SK-N-DZ (cell line): ENCODE measurements at regions not wholly inside any gene's neighbourhood (a gene's known extent, or its start where the extent isn't known, plus 50 kb on each side); places are given as distances from the start of the nearest gene placed in this dataset.
A peak's percentile ranks its signal among the peaks of the same experiment; 100 is the strongest.
"Not testable (repeated sequence)": the region's sequence is repeated elsewhere in the genome, so short reads cannot be mapped to it uniquely, and the experiment has no call there.

Experiments used
- DNase-seq: peaks from one replicate; pipeline ENCODE4 v3.0.0-alpha.2; 2015; ENCODE audit warnings: low spot score

GRCh38 chr19:29013325-29013724 is 199.6 kb downstream of the UQCRFS1 start:
- DNase-seq = no peak

- no peak for DNase-seq
These were observed 200.5 kb downstream of the UQCRFS1 start for GRCh38 chr19:29012457-29012856.

GRCh38 chr19:29010276-29010675 is 202.7 kb downstream of the UQCRFS1 start:
- no peak for DNase-seq

- no peak for DNase-seq
These were observed 206.8 kb downstream of the UQCRFS1 start for GRCh38 chr19:29006057-29006735.

GRCh38 chr19:29004796-29005195 is 208.2 kb downstream of the UQCRFS1 start:
- no peak for DNase-seq

- DNase-seq = no peak
These were observed 209.1 kb downstream of the UQCRFS1 start for GRCh38 chr19:29003641-29004409.

- no peak for DNase-seq
These were observed 210.6 kb downstream of the UQCRFS1 start for GRCh38 chr19:29002336-29002735.

GRCh38 chr19:29001597-29002245 is 211.2 kb downstream of the UQCRFS1 start:
- no peak for DNase-seq

GRCh38 chr19:29001141-29001581 is 211.8 kb downstream of the UQCRFS1 start:
- no peak for DNase-seq

GRCh38 chr19:28999724-29000433 is 213.1 kb downstream of the UQCRFS1 start:
- no peak for DNase-seq

GRCh38 chr19:28998974-28999373 is 214.0 kb downstream of the UQCRFS1 start:
- no peak for DNase-seq

GRCh38 chr19:28997866-28998265 is 215.1 kb downstream of the UQCRFS1 start:
- DNase-seq = not testable (repeated sequence)

- DNase-seq = peak; percentile 2
These were observed 222.4 kb downstream of the UQCRFS1 start for GRCh38 chr19:28990522-28990921.

- DNase-seq = no peak
These were observed 223.2 kb downstream of the UQCRFS1 start for GRCh38 chr19:28989739-28990138.

GRCh38 chr19:28988066-28988465 is 224.9 kb downstream of the UQCRFS1 start:
- no peak for DNase-seq

- no peak for DNase-seq
These were observed 225.8 kb downstream of the UQCRFS1 start for GRCh38 chr19:28987177-28987576.

GRCh38 chr19:28985201-28985600 is 227.8 kb downstream of the UQCRFS1 start:
- no peak for DNase-seq

- no peak for DNase-seq
These were observed 228.6 kb downstream of the UQCRFS1 start for GRCh38 chr19:28984315-28984714.

GRCh38 chr19:28983430-28983829 is 229.5 kb downstream of the UQCRFS1 start:
- DNase-seq = no peak

- DNase-seq = no peak
These were observed 231.0 kb downstream of the UQCRFS1 start for GRCh38 chr19:28981994-28982393.

GRCh38 chr19:28981518-28981917 is 231.4 kb downstream of the UQCRFS1 start:
- DNase-seq = no peak
